ENCODE measurements at regions not wholly inside any gene's neighbourhood (a gene's known extent, or its start where the extent isn't known, plus 50 kb on each side); places are given as distances from the start of the nearest gene placed in this dataset.

GRCh38 chr5:118711727-118712126 lies 276.6 kb downstream of the DTWD2 start:
- TF ChIP-seq POLR2A (IDR thresholded peaks at IDR 0.05), result no peak
- TF ChIP-seq CTCF (IDR thresholded peaks at IDR 0.05), result no peak
